ENCODE measurements at regions not wholly inside any gene's neighbourhood (a gene's known extent, or its start where the extent isn't known, plus 50 kb on each side); places are given as distances from the start of the nearest gene placed in this dataset.

DNA sequence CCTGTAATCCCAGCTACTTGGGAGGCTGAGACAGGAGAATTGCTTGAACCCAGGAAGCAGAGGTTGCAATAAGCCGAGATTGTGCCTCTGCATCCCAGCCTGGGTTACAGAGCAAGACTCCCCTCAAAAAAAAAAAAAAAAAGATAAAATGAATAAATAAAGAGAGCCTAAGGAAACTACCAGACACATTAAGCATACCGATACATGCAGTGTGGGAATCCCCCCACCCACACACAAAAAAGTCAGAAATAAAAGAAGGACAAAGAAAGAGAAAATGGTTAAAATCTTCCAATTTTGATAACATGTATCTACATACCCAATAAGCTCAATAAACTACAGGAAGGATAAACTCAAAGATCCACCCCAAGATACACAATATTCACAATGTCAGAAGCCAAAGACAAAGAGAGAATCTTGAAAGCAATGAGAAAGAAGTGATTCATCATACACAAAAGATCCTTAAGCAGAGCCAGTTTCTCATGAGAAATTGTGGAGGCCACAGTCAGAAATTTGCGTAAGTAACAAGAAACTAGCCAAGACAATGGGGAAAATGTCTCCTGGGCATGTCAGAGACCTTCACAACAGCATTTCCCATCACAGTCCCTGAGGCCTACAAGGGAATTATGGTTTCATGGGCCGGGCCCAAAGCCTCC is 1197.0 kb downstream of the AMY1C start:
- no peak for DNase-seq (ENCODE audit: low read depth)
- TF ChIP-seq, protein P1, sequence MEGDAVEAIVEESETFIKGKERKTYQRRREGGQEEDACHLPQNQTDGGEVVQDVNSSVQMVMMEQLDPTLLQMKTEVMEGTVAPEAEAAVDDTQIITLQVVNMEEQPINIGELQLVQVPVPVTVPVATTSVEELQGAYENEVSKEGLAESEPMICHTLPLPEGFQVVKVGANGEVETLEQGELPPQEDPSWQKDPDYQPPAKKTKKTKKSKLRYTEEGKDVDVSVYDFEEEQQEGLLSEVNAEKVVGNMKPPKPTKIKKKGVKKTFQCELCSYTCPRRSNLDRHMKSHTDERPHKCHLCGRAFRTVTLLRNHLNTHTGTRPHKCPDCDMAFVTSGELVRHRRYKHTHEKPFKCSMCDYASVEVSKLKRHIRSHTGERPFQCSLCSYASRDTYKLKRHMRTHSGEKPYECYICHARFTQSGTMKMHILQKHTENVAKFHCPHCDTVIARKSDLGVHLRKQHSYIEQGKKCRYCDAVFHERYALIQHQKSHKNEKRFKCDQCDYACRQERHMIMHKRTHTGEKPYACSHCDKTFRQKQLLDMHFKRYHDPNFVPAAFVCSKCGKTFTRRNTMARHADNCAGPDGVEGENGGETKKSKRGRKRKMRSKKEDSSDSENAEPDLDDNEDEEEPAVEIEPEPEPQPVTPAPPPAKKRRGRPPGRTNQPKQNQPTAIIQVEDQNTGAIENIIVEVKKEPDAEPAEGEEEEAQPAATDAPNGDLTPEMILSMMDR (IDR thresholded peaks at IDR 0.05; ENCODE audit: insufficient read depth, low read depth, low read length, missing control alignments), result no peak
- H3K4me3 ChIP-seq (ENCODE audit: low read depth, low read length), result no peak overlapping the region

DNA sequence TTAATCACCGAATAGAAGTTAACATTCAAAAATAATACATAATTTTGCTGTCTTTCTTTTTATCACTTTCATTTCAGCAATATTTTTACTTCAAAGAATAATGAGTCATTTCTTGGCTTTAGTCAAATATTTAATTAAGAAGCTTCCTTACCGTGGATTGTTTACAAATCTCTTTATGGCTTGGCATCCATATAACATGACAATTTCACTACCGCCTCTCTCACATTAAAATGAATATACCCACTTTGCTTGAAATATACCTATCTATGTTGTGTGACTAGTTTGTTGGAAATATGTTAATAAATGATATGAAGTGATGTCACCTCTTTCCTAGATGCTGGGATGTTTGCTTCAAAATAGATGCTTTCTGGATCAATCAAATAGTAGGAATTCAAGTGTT is 1203.9 kb downstream of the AMY1C start:
- TF ChIP-seq, protein P1 (IDR thresholded peaks at IDR 0.05; ENCODE audit: insufficient read depth, low read depth, low read length, missing control alignments), result no peak
- no peak overlapping the region for H3K4me3 ChIP-seq (ENCODE audit: low read depth, low read length)
- no peak for DNase-seq (ENCODE audit: low read depth)

DNA sequence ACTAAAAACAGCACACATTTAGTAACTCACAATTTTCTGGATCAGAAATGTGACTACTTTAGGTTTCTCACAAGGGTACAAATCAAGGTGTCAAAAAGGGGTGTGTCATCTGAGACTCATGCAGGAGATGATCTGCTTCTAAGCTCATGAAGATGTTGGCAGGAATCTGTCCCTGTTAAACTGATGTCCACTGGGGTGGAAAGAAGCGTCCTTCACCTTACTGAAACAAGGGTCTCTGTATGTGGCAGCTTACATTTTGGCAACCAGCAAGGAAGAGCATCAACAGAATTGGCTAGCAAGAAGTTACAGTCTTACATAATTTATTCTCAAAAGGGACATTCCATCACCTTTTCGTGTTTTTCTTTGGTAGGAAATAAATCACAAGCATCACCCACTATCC is 1223.8 kb downstream of the AMY1C start:
- DNase-seq (ENCODE audit: low read depth), result no peak
- TF ChIP-seq, protein P1 (IDR thresholded peaks at IDR 0.05; ENCODE audit: insufficient read depth, low read depth, low read length, missing control alignments), result no peak
- no peak overlapping the region for H3K4me3 ChIP-seq (ENCODE audit: low read depth, low read length)

DNA sequence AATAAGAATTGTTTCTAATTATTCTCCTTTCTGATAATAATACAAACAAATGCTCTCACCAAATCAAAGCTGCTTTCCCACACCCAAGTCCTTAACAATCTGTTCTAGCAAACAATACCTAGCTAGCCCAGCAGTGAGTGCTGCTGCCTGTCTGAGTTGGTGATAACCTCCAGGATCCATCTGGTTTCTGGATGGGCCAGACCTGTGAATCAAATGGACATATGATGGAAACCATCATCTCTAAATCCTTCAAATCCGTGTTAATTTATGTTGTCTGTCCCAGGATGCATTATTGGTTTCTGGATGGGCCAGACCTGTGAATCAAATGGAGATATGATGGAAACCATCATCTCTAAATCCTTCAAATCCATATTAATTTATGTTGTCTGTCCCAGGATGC is 1230.0 kb downstream of the AMY1C start:
- TF ChIP-seq, protein P1 (IDR thresholded peaks at IDR 0.05; ENCODE audit: insufficient read depth, low read depth, low read length, missing control alignments), result no peak
- no peak for DNase-seq (ENCODE audit: low read depth)
- H3K4me3 ChIP-seq (ENCODE audit: low read depth, low read length), result no peak overlapping the region

DNA sequence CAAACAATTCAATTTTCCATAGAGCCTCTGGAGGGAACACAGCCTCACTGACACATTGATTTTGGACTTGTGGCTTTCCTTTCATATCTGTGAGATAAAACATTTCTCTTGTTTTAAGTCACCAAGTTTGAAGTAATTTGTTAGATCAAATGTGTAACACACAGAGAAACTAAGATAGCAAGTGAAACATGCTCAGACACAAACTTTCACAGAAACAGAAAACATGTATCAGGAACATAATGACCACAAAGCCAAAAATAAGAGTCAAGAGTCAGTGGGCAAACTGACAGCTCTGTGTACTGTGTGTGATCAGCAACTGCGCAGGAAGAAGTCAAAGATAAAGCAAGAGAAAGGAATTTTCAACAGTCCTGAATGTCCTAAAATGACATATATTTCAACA is 1237.5 kb downstream of the AMY1C start:
- peak; percentile 70 for DNase-seq (ENCODE audit: low read depth)
- TF ChIP-seq, protein P1 (IDR thresholded peaks at IDR 0.05; ENCODE audit: insufficient read depth, low read depth, low read length, missing control alignments), result no peak
- peak overlapping the region; percentile 21; the same call in 1 of the 2 replicates for H3K4me3 ChIP-seq (ENCODE audit: low read depth, low read length)

DNA sequence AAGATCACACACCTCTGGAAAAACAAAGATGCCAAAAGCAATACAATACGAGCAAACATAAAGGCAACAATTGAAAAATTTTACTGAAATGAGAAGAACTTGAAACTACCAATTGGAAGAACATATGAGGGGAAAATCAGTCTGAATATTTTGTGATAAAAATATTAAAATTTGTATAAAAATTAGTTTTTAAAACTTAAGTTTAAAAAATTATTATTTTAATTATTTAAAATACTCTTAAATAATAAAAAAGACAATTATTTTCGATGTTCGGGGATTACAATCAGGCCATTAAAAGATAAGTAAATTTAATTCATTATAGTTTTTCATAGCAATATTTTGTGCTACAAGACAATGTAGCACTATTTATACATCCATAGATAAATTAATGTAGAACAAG is 1239.3 kb downstream of the AMY1C start:
- DNase-seq (ENCODE audit: low read depth), result no peak
- TF ChIP-seq, protein P1 (IDR thresholded peaks at IDR 0.05; ENCODE audit: insufficient read depth, low read depth, low read length, missing control alignments), result no peak

DNA sequence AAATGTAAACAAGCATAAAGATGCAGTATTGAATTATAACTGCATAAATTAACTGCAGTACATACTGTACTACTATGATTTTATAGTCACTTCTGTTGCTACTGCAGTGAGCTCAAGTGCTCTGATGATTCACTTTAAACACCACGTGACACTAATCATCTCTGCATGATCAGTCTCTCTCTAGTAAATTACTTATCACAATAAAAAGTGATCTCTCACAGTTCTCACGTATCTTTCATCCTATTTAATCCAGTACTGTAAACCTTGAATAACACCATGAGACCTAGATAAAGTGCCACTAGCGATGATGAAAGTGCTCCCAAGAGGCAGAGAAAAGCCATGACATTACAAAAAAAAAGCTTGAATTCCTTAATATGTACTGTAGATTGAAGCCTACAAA is 1242.0 kb downstream of the AMY1C start:
- TF ChIP-seq, protein P1 (IDR thresholded peaks at IDR 0.05; ENCODE audit: insufficient read depth, low read depth, low read length, missing control alignments), result no peak
- no peak for DNase-seq (ENCODE audit: low read depth)
- no peak overlapping the region for H3K4me3 ChIP-seq (ENCODE audit: low read depth, low read length)

More for the DNA sequence above, 1239.3 kb downstream of the AMY1C start:
- H3K4me3 ChIP-seq (ENCODE audit: low read depth, low read length), result no peak overlapping the region

Measured in GM12865 (cell line).